Panc1 (cell line): ENCODE measurements at regions not wholly inside any gene's neighbourhood (a gene's known extent, or its start where the extent isn't known, plus 50 kb on each side); places are given as distances from the start of the nearest gene placed in this dataset.

Source experiments
- POLR2AphosphoS5 ChIP-seq: IDR thresholded peaks from 2 replicates; pipeline ENCODE4 v1.6.1; 2012; ENCODE audit warnings: mild to moderate bottlenecking, low read depth, low read length, moderate library complexity
- REST ChIP-seq, 2 experiments: IDR thresholded peaks; 2 replicates each; pipeline ENCODE4 v1.6.1; 2011 to 2012; ENCODE audit warnings: low read depth in 2 of 2, control low read depth in 1 of 2, low read length in 1 of 2, mild to moderate bottlenecking in 1 of 2, moderate library complexity in 1 of 2; ENCODE audit not compliant: insufficient read depth in 1 of 2
- SIN3A ChIP-seq: IDR thresholded peaks from 2 replicates; pipeline ENCODE4 v1.6.1; 2012; ENCODE audit warnings: low read depth, mild to moderate bottlenecking, low read length, moderate library complexity, borderline replicate concordance; ENCODE audit not compliant: insufficient read depth
- TF ChIP-seq, protein P1 (sequence below): fragments of 450-650 bp; IDR thresholded peaks from 2 replicates; pipeline ENCODE4 v1.5.1; 2017; ENCODE audit warnings: mild to moderate bottlenecking

- TF ChIP-seq POLR2AphosphoS5: no peak
- TF ChIP-seq, protein P1, sequence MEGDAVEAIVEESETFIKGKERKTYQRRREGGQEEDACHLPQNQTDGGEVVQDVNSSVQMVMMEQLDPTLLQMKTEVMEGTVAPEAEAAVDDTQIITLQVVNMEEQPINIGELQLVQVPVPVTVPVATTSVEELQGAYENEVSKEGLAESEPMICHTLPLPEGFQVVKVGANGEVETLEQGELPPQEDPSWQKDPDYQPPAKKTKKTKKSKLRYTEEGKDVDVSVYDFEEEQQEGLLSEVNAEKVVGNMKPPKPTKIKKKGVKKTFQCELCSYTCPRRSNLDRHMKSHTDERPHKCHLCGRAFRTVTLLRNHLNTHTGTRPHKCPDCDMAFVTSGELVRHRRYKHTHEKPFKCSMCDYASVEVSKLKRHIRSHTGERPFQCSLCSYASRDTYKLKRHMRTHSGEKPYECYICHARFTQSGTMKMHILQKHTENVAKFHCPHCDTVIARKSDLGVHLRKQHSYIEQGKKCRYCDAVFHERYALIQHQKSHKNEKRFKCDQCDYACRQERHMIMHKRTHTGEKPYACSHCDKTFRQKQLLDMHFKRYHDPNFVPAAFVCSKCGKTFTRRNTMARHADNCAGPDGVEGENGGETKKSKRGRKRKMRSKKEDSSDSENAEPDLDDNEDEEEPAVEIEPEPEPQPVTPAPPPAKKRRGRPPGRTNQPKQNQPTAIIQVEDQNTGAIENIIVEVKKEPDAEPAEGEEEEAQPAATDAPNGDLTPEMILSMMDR: no peak
- no peak for TF ChIP-seq REST (IDR thresholded peaks at IDR 0.05; ENCODE audit: insufficient read depth in 1 of 2, low read depth in 2 of 2, low read length in 1 of 2)
- no peak for TF ChIP-seq SIN3A
These were observed 1114.8 kb downstream of the ROBO2 start for GRCh38 chr3:78154521-78155186.
